Fibroblast of villous mesenchyme (primary cell): ENCODE measurements at regions not wholly inside any gene's neighbourhood (a gene's known extent, or its start where the extent isn't known, plus 50 kb on each side); places are given as distances from the start of the nearest gene placed in this dataset.
"Not testable (repeated sequence)": the region's sequence is repeated elsewhere in the genome, so short reads cannot be mapped to it uniquely, and the experiment has no call there.

ENCODE experiments used
- DNase-seq: peaks from one replicate; pipeline ENCODE4 v3.0.0-alpha.2; 2010; ENCODE audit warnings: low read depth
- H3K4me3 ChIP-seq: 2 replicates; pipeline ENCODE4 v1.5.1; 2011; ENCODE audit warnings: low read depth, mild to moderate bottlenecking, low read length
- TF ChIP-seq, protein P1 (sequence below): IDR thresholded peaks from 2 replicates; pipeline ENCODE4 v1.5.1; 2012; ENCODE audit warnings: low read depth, mild to moderate bottlenecking, low read length; ENCODE audit not compliant: insufficient read depth

DNA sequence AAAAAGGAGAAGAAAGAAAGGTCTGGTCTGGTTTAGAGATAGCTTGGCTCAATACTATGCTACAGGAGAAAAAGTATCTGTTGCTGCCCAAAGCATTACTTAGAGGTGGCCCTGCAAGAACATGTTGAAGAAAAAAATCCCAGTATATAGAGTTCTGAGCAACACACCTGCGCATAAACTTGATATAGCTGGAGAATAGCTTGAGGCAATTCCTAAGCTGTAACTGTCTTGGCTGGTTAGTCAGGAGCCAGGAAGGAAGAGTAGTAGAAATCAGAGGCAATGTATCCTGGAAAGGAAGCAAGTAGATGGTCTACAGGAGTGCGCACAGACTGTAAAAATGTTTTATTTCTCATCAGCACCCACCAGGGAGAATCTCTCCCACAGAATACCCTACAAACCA lies 209.7 kb downstream of the SLITRK1 start:
- DNase-seq, result no peak
- TF ChIP-seq, protein P1, sequence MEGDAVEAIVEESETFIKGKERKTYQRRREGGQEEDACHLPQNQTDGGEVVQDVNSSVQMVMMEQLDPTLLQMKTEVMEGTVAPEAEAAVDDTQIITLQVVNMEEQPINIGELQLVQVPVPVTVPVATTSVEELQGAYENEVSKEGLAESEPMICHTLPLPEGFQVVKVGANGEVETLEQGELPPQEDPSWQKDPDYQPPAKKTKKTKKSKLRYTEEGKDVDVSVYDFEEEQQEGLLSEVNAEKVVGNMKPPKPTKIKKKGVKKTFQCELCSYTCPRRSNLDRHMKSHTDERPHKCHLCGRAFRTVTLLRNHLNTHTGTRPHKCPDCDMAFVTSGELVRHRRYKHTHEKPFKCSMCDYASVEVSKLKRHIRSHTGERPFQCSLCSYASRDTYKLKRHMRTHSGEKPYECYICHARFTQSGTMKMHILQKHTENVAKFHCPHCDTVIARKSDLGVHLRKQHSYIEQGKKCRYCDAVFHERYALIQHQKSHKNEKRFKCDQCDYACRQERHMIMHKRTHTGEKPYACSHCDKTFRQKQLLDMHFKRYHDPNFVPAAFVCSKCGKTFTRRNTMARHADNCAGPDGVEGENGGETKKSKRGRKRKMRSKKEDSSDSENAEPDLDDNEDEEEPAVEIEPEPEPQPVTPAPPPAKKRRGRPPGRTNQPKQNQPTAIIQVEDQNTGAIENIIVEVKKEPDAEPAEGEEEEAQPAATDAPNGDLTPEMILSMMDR, result no peak
- H3K4me3 ChIP-seq, result no peak overlapping the region

DNA sequence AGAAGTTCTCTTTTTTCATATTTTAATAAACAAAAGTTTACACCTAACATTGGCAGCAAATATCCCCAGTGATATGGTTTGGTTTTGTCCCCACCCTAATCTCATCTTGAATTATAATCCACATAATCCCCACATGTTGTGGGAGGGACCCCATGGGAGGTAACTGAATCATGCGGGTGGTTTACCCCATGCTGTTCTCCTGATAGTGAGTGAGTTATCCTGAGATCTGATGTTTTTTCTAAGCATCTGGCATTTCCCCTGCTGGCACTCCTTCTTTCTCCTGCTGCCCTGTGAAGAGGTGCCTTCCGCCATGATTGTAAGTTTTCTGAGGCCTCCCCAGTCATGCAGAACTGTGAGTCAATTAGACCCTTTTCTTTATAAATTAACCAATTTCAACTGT lies 214.7 kb downstream of the SLITRK1 start:
- no peak overlapping the region for H3K4me3 ChIP-seq
- TF ChIP-seq, protein P1, result no peak
- no peak for DNase-seq

DNA sequence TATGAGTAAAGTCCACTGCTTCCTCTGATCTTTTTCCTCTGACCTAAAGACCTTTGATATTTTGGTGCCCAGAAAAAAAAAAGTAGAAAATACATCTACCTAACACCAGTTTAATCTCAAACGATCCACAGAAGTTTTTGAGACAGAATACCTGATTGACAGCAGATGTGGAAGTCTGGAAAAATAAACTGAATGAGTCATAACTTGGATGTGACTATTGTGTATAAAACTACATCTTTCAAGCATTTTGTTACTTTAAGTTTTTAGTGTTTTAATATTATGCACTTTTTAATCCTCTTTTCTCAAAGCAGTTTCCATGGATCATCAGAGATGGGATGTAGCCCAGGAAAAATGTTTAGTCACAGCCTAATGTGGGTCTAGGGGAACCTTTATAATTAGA lies 216.1 kb downstream of the SLITRK1 start:
- no peak for DNase-seq
- TF ChIP-seq, protein P1, result no peak
- H3K4me3 ChIP-seq, result no peak overlapping the region

DNA sequence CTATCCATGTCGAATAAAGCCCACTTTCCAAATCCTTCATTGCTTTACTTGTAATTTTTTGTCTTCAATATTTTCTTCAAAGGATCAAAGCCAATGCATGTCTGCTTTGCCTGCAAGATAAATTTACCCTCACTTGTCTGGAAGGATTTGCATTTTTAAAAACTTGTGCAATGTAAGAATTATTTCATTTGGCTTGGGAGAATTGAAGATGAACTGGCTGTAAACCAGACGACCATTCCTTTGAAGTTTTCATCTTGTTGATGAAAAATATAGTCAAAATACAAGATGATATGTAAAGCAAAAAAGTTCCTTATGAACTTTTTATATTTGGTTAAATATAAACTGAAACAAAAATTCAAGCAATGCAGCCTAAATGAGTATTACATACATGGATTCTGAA lies 225.0 kb downstream of the SLITRK1 start:
- no peak for DNase-seq
- TF ChIP-seq, protein P1, result no peak
- no peak overlapping the region for H3K4me3 ChIP-seq

DNA sequence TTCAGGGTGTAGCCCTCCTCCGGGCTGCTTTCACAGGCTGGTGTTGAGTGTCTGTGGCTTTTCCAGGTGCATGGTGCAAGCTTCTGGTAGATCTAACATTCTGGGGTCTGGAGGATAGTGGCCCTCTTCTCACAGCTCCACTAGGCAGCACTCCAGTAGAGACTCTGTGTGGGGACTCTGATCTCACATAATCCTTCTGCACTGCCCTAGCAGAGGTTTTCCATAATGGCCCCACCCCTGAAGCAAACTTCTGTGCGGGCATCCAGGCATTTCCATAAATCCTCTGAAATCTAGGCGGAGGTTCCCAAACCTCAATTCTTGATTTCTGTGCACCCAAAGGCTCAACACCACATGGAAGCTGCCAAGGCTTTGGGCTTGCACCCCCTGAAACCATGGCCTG lies 239.7 kb downstream of the SLITRK1 start:
- not testable (repeated sequence) for H3K4me3 ChIP-seq, DNase-seq

DNA sequence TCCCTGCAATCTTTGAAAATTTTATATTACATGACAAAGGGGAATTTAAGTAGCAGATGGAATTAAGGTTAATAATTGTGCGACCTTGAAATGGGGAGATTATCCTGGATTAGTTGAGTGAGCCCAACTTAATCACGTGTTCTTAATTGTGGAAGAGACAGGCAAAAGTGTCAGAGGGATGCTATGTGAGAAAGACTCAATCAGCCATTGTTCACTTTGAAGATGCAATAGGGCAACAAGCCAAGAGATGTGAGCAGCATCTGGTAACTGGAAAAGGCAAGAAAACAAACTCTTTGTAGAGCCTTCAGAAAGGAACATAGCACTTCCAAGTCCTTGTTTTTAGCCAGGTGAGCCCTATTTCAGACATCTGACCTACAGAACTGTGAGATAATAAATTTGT lies 247.7 kb downstream of the SLITRK1 start:
- no peak overlapping the region for H3K4me3 ChIP-seq
- DNase-seq, result no peak
- TF ChIP-seq, protein P1, result no peak

DNA sequence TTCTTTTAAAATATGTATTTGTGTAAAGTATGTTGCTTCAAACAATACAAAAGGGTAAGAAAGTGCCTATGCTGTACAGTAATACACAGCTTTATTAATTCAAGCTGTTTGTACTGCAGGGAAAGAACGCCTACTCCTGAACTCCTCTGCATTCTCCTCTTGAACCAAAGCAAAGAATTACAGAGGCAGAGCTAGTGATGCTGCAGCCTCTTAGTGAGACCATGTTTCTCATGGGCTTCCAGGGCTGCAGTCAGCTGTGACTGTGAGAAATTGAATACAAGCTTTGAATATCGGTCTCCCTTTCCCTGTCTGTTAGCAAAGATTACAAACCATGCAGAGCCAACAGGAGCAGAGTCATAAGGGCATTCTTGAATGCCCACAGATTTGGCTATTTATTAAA lies 248.5 kb downstream of the SLITRK1 start:
- TF ChIP-seq, protein P1, result no peak
- H3K4me3 ChIP-seq, result no peak overlapping the region
- no peak for DNase-seq

DNA sequence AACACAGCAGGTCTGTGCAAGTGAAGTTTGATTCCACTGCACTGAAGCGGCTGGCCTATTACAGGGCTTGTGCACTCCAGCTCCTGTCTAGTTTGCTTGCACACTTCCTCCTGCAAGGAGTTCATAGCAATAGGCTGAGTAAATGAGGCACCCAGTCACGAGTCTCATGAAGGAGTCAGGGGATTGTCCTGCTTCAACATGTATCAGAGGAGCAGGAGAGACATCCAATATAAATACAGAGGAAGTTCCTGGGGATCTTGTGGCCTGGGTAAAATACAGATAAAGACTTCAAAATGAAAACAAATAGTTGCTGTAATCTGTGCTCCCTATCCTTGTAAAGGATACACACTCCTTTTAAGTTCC lies 259.9 kb downstream of the SLITRK1 start:
- no peak for DNase-seq
- no peak overlapping the region for H3K4me3 ChIP-seq
- TF ChIP-seq, protein P1, result no peak
